HEK293 (cell line): ENCODE measurements at regions not wholly inside any gene's neighbourhood (a gene's known extent, or its start where the extent isn't known, plus 50 kb on each side); places are given as distances from the start of the nearest gene placed in this dataset.

ENCODE experiments used
- CTCF ChIA-PET: fragments of 350-600 bp; formaldehyde crosslinking; extraction: SDS; loops from one replicate; lab custom pipeline; 2021; ENCODE audit warnings: antibody characterized with exemption; lab: Yijun Ruan, JAX
- POLR2A ChIA-PET: fragments of 300-600 bp; formaldehyde crosslinking; extraction: SDS; loops from one replicate; lab custom pipeline; 2020; ENCODE audit warnings: antibody characterized with exemption, inconsistent platforms; lab: Yijun Ruan, JAX
- H3K27ac ChIP-seq: fragments of 200-500 bp; sonication (Bioruptor generic); 2 replicates; pipeline ENCODE4 v1.5.1; 2014; ENCODE audit warnings: low read depth, low read length, control low read depth, inconsistent platforms; ENCODE audit errors: extremely low read depth
- H3K36me3 ChIP-seq, 2 experiments: fragments of 200-500 bp in 1 of 2; sonication (Bioruptor generic) in 1 of 2; 1 replicate in 1 of 2; 2 replicates in 1 of 2; pipeline ENCODE4 v1.5.1; 2014 to 2017; ENCODE audit warnings: inconsistent platforms in 2 of 2, low read length in 2 of 2; ENCODE audit not compliant: control insufficient read depth in 2 of 2, insufficient read depth in 1 of 2
- H3K4me1 ChIP-seq: fragments of 200-500 bp; sonication (Bioruptor generic); 2 replicates; pipeline ENCODE4 v1.5.1; 2014; ENCODE audit warnings: mild to moderate bottlenecking, low read length, inconsistent platforms; ENCODE audit not compliant: control insufficient read depth, insufficient read depth
- H3K4me3 ChIP-seq: 2 replicates; pipeline ENCODE4 v1.5.1; 2011; ENCODE audit warnings: low read depth, mild to moderate bottlenecking, control low read depth, low read length, moderate library complexity
- H3K9me3 ChIP-seq: fragments of 200-500 bp; sonication (Bioruptor generic); 2 replicates; pipeline ENCODE4 v1.5.1; 2014; ENCODE audit warnings: low read depth, low read length, inconsistent platforms; ENCODE audit not compliant: control insufficient read depth, insufficient read depth
- BCL11A ChIP-seq: fragments of 450-650 bp; formaldehyde crosslinking; IDR thresholded peaks from 2 replicates; pipeline ENCODE4 v1.5.1; 2016; ENCODE audit warnings: low read depth, missing biosample characterization, missing genetic modification characterization
- HIC1 ChIP-seq: fragments of 450-650 bp; formaldehyde crosslinking; IDR thresholded peaks from 2 replicates; pipeline ENCODE4 v1.5.1; 2016; ENCODE audit warnings: missing biosample characterization, missing genetic modification characterization
- IKZF3 ChIP-seq: fragments of 450-650 bp; IDR thresholded peaks from 2 replicates; pipeline ENCODE4 v1.5.0; 2018; ENCODE audit warnings: missing biosample characterization, mild to moderate bottlenecking, missing genetic modification characterization, moderate library complexity
- KLF1 ChIP-seq: fragments of 450-650 bp; formaldehyde crosslinking; IDR thresholded peaks from 2 replicates; pipeline ENCODE4 v1.5.1; 2016; ENCODE audit warnings: missing biosample characterization, missing genetic modification characterization
- MEIS1 ChIP-seq: sonication (generic); formaldehyde crosslinking; IDR thresholded peaks from 2 replicates; pipeline ENCODE4 v1.8.1; 2022; ENCODE audit warnings: missing genetic modification reagents, mild to moderate bottlenecking, borderline replicate concordance
- MZF1 ChIP-seq: fragments of 450-650 bp; formaldehyde crosslinking; IDR thresholded peaks from 2 replicates; pipeline ENCODE4 v1.5.1; 2017; ENCODE audit warnings: missing biosample characterization, missing genetic modification characterization, borderline replicate concordance
- SALL2 ChIP-seq: fragments of 450-650 bp; formaldehyde crosslinking; IDR thresholded peaks from 2 replicates; pipeline ENCODE4 v1.5.0; 2017; ENCODE audit warnings: missing biosample characterization, mild to moderate bottlenecking, missing genetic modification characterization, borderline replicate concordance
- YY1 ChIP-seq: fragments of 450-650 bp; formaldehyde crosslinking; IDR thresholded peaks from 2 replicates; pipeline ENCODE4 v1.5.1; 2018; ENCODE audit warnings: missing biosample characterization, missing genetic modification characterization
- ZBTB1 ChIP-seq: fragments of 450-650 bp; formaldehyde crosslinking; IDR thresholded peaks from 2 replicates; pipeline ENCODE4 v1.5.1; 2016; ENCODE audit warnings: missing biosample characterization, missing genetic modification characterization
- ZBTB6 ChIP-seq: fragments of 450-650 bp; formaldehyde crosslinking; IDR thresholded peaks from 2 replicates; pipeline ENCODE4 v1.5.1; 2017; ENCODE audit warnings: missing biosample characterization, missing genetic modification characterization
- ZNF132 ChIP-seq: fragments of 450-650 bp; formaldehyde crosslinking; IDR thresholded peaks from 2 replicates; pipeline ENCODE4 v1.5.1; 2017; ENCODE audit warnings: missing biosample characterization, missing genetic modification characterization, borderline replicate concordance
- ZNF18 ChIP-seq: fragments of 450-650 bp; formaldehyde crosslinking; IDR thresholded peaks from 2 replicates; pipeline ENCODE4 v1.5.1; 2016; ENCODE audit warnings: missing biosample characterization, missing genetic modification characterization
- ZNF2 ChIP-seq: fragments of 450-650 bp; formaldehyde crosslinking; IDR thresholded peaks from 2 replicates; pipeline ENCODE4 v1.5.1; 2016; ENCODE audit warnings: missing biosample characterization, missing genetic modification characterization
- ZNF239 ChIP-seq: fragments of 450-650 bp; formaldehyde crosslinking; IDR thresholded peaks from 2 replicates; pipeline ENCODE4 v1.5.1; 2016; ENCODE audit warnings: missing biosample characterization, missing genetic modification characterization
- ZNF311 ChIP-seq: fragments of 450-650 bp; formaldehyde crosslinking; IDR thresholded peaks from 2 replicates; pipeline ENCODE4 v1.5.1; 2017; ENCODE audit warnings: missing biosample characterization, missing genetic modification characterization, borderline replicate concordance
- ZNF335 ChIP-seq: fragments of 450-650 bp; formaldehyde crosslinking; conservative IDR thresholded peaks from 2 replicates; pipeline ENCODE4 v1.5.1; 2016; ENCODE audit warnings: missing biosample characterization, missing genetic modification characterization
- ZNF341 ChIP-seq: fragments of 450-650 bp; formaldehyde crosslinking; IDR thresholded peaks from 2 replicates; pipeline ENCODE4; 2016; ENCODE audit warnings: low read depth, missing biosample characterization, missing genetic modification characterization
- ZNF510 ChIP-seq: fragments of 450-650 bp; formaldehyde crosslinking; IDR thresholded peaks from 2 replicates; pipeline ENCODE4 v1.5.1; 2018; ENCODE audit warnings: mild to moderate bottlenecking, missing genetic modification characterization, missing biosample characterization; ENCODE audit not compliant: insufficient replicate concordance
- ZNF529 ChIP-seq: fragments of 450-650 bp; formaldehyde crosslinking; IDR thresholded peaks from 2 replicates; pipeline ENCODE4 v1.5.1; 2017; ENCODE audit warnings: missing genetic modification characterization, missing biosample characterization; ENCODE audit not compliant: insufficient replicate concordance
- ZNF549 ChIP-seq: fragments of 450-650 bp; IDR thresholded peaks from 2 replicates; pipeline ENCODE4 v1.5.1; 2018; ENCODE audit warnings: missing biosample characterization, missing genetic modification characterization, mild to moderate bottlenecking, inconsistent platforms, moderate library complexity
- ZNF585B ChIP-seq: fragments of 450-650 bp; formaldehyde crosslinking; IDR thresholded peaks from 2 replicates; pipeline ENCODE4 v1.5.1; 2016; ENCODE audit warnings: missing biosample characterization, missing genetic modification characterization
- ZNF629 ChIP-seq: fragments of 450-650 bp; formaldehyde crosslinking; IDR thresholded peaks from 2 replicates; pipeline ENCODE4 v1.5.1; 2017; ENCODE audit warnings: missing biosample characterization, missing genetic modification characterization
- ZNF670 ChIP-seq: fragments of 450-650 bp; formaldehyde crosslinking; IDR thresholded peaks from 2 replicates; pipeline ENCODE4 v1.5.1; 2016; ENCODE audit warnings: missing biosample characterization, missing genetic modification characterization, low read depth
- ZNF704 ChIP-seq: fragments of 450-650 bp; formaldehyde crosslinking; IDR thresholded peaks from 2 replicates; pipeline ENCODE4 v1.5.1; 2016; ENCODE audit warnings: missing biosample characterization, missing genetic modification characterization
- ZNF76 ChIP-seq: fragments of 450-650 bp; formaldehyde crosslinking; IDR thresholded peaks from 2 replicates; pipeline ENCODE4; 2016; ENCODE audit warnings: low read depth, missing biosample characterization, missing genetic modification characterization, borderline replicate concordance
- ZNF830 ChIP-seq: fragments of 450-650 bp; IDR thresholded peaks from 2 replicates; pipeline ENCODE4 v1.5.0; 2018; ENCODE audit warnings: missing biosample characterization, missing genetic modification characterization, low read depth, mild to moderate bottlenecking, moderate library complexity

- Histone ChIP-seq H3K9me3 (no peaks in the 10 kb centered on the region), H3K27ac (no peak overlapping the region), H3K4me1 (no peaks in the 10 kb centered on the region), H3K36me3 (no peaks in the 10 kb centered on the region)
- ChIA-PET POLR2A (no interaction called here), CTCF (no interaction called here)
- no peak for TF ChIP-seq ZNF670 (tag by site-specific recombination)
- TF ChIP-seq ZNF335 (tag by site-specific recombination) = no peak
- TF ChIP-seq ZNF2 = no peak
- no peak for TF ChIP-seq ZNF18 (tag by site-specific recombination)
- no peak for TF ChIP-seq BCL11A (tag by site-specific recombination)
- TF ChIP-seq YY1 (tag by site-specific recombination) = no peak
- TF ChIP-seq HIC1 (tag by site-specific recombination) = no peak
- no peak for TF ChIP-seq ZNF830 (tag by site-specific recombination)
- no peak for TF ChIP-seq IKZF3
- TF ChIP-seq ZNF341 (tag by site-specific recombination) = no peak
- no peak for TF ChIP-seq MEIS1
- no peak for TF ChIP-seq ZNF239 (tag by site-specific recombination)
- no peak for TF ChIP-seq ZBTB6 (tag by site-specific recombination)
- no peak for TF ChIP-seq ZNF629 (tag by site-specific recombination)
- TF ChIP-seq ZNF510 (tag by site-specific recombination) = no peak
- TF ChIP-seq SALL2 (tag by site-specific recombination) = no peak
- TF ChIP-seq, all 188 proteins: peak for 0
- H3K4me3 ChIP-seq = no peak overlapping the region
These were observed 253.0 kb downstream of the CDH10 start for GRCh38 chr5:24391816-24392215.

- CTCF ChIA-PET = no interaction called here
- H3K4me3 ChIP-seq = no peak overlapping the region
- no peak for TF ChIP-seq ZNF76
- TF ChIP-seq ZNF311 = no peak
- TF ChIP-seq ZNF585B (tag by site-specific recombination) = no peak
- TF ChIP-seq ZNF341 (tag by site-specific recombination) = no peak
- TF ChIP-seq ZNF132 = no peak
- no peak for TF ChIP-seq MZF1 (tag by site-specific recombination)
- TF ChIP-seq ZNF529 (tag by site-specific recombination) = no peak
- no peak for TF ChIP-seq ZBTB1 (tag by site-specific recombination)
- no peak for TF ChIP-seq ZNF704 (tag by site-specific recombination)
- no peak for TF ChIP-seq KLF1 (tag by site-specific recombination)
- no peak for TF ChIP-seq ZNF549 (tag by site-specific recombination)
- H3K4me1 ChIP-seq = no peaks in the 10 kb centered on the region
- POLR2A ChIA-PET = no interaction called here
- no peaks in the 10 kb centered on the region for H3K36me3 ChIP-seq
- H3K27ac ChIP-seq = no peak overlapping the region
- H3K9me3 ChIP-seq = no peaks in the 10 kb centered on the region
These were observed 247.2 kb downstream of the CDH10 start for GRCh38 chr5:24397601-24398000.
